ENCODE measurements at regions not wholly inside any gene's neighbourhood (a gene's known extent, or its start where the extent isn't known, plus 50 kb on each side); places are given as distances from the start of the nearest gene placed in this dataset.

DNA sequence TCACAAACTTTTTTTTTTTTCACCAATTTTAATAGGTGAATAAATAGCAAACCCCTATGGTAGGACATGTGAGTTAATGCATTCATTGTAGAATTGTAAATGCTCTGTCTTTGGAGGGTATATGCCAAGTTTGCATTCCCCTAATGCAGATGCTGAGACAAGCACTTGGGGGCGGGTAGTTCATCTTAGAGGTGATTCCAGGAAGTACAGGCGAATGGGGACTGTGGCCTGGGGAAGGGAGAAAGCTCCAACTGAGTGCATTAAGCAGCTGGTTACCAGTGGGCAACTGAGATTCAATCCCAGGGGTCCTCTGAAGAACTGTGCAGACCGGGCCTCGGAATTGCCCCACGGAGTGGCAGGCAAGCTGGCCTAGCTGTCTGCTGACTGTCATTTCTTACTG lies 107.6 kb downstream of the ZNF664 start:
- CTCF ChIA-PET: no interaction called here
- Histone ChIP-seq H3K27ac (ENCODE audit: low read length) (no peak overlapping the region), H3K4me1 (ENCODE audit: control insufficient read depth in 1 of 2, extremely low read depth in 1 of 2, insufficient read depth in 2 of 2, low read length in 2 of 2) (no peaks in the 10 kb centered on the region), H3K36me3 (ENCODE audit: control insufficient read depth in 2 of 2, extremely low read depth in 1 of 2, insufficient read depth in 1 of 2, low read length in 1 of 2) (no peaks in the 10 kb centered on the region), H3K9me3 (no peaks in the 10 kb centered on the region), H3K4me3 (ENCODE audit: control insufficient read depth in 1 of 2, extremely low read depth in 1 of 2, low read length in 1 of 2) (no peak overlapping the region), H3K27me3 (replicated peaks in 1 of 2; ENCODE audit: control insufficient read depth in 2 of 2, extremely low read depth in 1 of 2, insufficient read depth in 2 of 2, low read length in 1 of 2) (peaks cover 0 to 7% of the 10 kb centered on the region in 2 experiments)
- WGBS (ENCODE audit: insufficient coverage): 85% methylated on average over 5 of the region's 5 CpGs
- DNase-seq: no peak
- no peaks in the 10 kb centered on the region for H3K9me3 Mint-ChIP-seq
- ATAC-seq (replicated peaks in 1 of 4): no peak
- peaks cover 0 to 4% of the 10 kb centered on the region in 2 donors for H3K27me3 Mint-ChIP-seq
- H3K27ac Mint-ChIP-seq: no peak overlapping the region
- H3K4me1 Mint-ChIP-seq: no peaks in the 10 kb centered on the region
- POLR2A ChIA-PET: no interaction called here
- no peak overlapping the region for H3K4me3 Mint-ChIP-seq
- no peaks in the 10 kb centered on the region for H3K36me3 Mint-ChIP-seq

DNA sequence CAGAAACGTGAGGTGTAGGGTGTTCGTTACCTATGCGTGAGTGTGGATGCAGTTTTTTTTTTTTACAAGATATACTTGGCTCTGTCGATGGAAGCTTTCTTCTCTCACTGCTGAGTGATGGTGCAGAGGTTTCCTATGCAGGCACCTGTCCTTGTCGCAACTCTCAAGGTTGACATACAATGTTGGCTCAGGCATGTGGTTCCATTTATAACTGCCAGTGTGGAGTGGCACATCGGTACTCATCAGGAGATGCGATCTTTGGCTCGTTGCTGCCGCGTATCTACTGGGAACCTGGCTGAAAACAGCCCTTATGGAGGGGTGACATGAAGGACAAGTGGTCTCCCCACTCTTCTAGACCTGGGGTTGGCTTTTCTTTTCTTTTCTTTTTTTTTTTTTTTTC lies 109.0 kb downstream of the ZNF664 start:
- Mint-ChIP-seq H3K36me3 (no peaks in the 10 kb centered on the region), H3K27me3 (peaks cover 0 to 4% of the 10 kb centered on the region in 2 donors), H3K4me3 (no peak overlapping the region), H3K4me1 (no peaks in the 10 kb centered on the region), H3K9me3 (no peaks in the 10 kb centered on the region), H3K27ac (no peak overlapping the region)
- no peak overlapping the region for H3K27ac ChIP-seq (ENCODE audit: low read length)
- WGBS (ENCODE audit: insufficient coverage): 94% methylated on average over 7 of the region's 10 CpGs
- ChIA-PET CTCF (no interaction called here), POLR2A (no interaction called here)
- H3K36me3 ChIP-seq (ENCODE audit: control insufficient read depth in 2 of 2, extremely low read depth in 1 of 2, insufficient read depth in 1 of 2, low read length in 1 of 2): no peaks in the 10 kb centered on the region
- H3K4me1 ChIP-seq (ENCODE audit: control insufficient read depth in 1 of 2, extremely low read depth in 1 of 2, insufficient read depth in 2 of 2, low read length in 2 of 2): no peaks in the 10 kb centered on the region
- H3K4me3 ChIP-seq (ENCODE audit: control insufficient read depth in 1 of 2, extremely low read depth in 1 of 2, low read length in 1 of 2): no peak overlapping the region
- no peaks in the 10 kb centered on the region for H3K9me3 ChIP-seq
- ATAC-seq (replicated peaks in 1 of 4) (no peak), DNase-seq (no peak)
- H3K27me3 ChIP-seq (replicated peaks in 1 of 2; ENCODE audit: control insufficient read depth in 2 of 2, extremely low read depth in 1 of 2, insufficient read depth in 2 of 2, low read length in 1 of 2): peaks cover 0 to 11% of the 10 kb centered on the region in 2 experiments

DNA sequence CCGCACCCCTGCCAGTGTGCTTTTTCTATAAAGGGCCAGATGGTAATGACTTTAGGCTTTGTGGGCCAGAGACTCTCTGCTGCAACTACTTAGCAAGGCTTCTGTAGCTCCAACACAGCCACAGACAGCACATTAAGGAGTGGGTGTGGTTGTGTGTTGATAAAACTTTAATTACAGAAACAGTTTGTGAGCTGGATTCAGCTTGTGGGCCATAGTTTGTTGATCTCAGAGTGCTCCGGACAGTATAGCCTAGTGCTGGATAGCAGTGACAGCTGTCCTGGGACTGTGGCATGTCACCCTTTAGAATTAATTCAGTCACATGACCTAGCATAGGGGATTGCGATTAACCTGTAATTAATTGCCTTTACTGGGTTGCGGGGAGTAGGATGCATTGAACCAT lies 109.7 kb downstream of the ZNF664 start:
- H3K27ac ChIP-seq (ENCODE audit: low read length): no peak overlapping the region
- H3K27me3 Mint-ChIP-seq: peaks cover 0 to 4% of the 10 kb centered on the region in 2 donors
- no peaks in the 10 kb centered on the region for H3K9me3 ChIP-seq
- H3K36me3 ChIP-seq (ENCODE audit: control insufficient read depth in 2 of 2, extremely low read depth in 1 of 2, insufficient read depth in 1 of 2, low read length in 1 of 2): no peaks in the 10 kb centered on the region
- H3K27me3 ChIP-seq (replicated peaks in 1 of 2; ENCODE audit: control insufficient read depth in 2 of 2, extremely low read depth in 1 of 2, insufficient read depth in 2 of 2, low read length in 1 of 2): peaks cover 0 to 11% of the 10 kb centered on the region in 2 experiments
- WGBS (ENCODE audit: insufficient coverage): 100% methylated on average over 1 of the region's 4 CpGs
- DNase-seq (no peak), ATAC-seq (replicated peaks in 1 of 4) (no peak)
- H3K4me3 ChIP-seq (ENCODE audit: control insufficient read depth in 1 of 2, extremely low read depth in 1 of 2, low read length in 1 of 2): no peak overlapping the region
- no peak overlapping the region for H3K27ac Mint-ChIP-seq
- no peaks in the 10 kb centered on the region for H3K4me1 Mint-ChIP-seq
- no peak overlapping the region for H3K4me3 Mint-ChIP-seq
- ChIA-PET POLR2A (no interaction called here), CTCF (no interaction called here)
- H3K36me3 Mint-ChIP-seq: no peaks in the 10 kb centered on the region
- H3K9me3 Mint-ChIP-seq: no peaks in the 10 kb centered on the region
- H3K4me1 ChIP-seq (ENCODE audit: control insufficient read depth in 1 of 2, extremely low read depth in 1 of 2, insufficient read depth in 2 of 2, low read length in 2 of 2): no peaks in the 10 kb centered on the region

DNA sequence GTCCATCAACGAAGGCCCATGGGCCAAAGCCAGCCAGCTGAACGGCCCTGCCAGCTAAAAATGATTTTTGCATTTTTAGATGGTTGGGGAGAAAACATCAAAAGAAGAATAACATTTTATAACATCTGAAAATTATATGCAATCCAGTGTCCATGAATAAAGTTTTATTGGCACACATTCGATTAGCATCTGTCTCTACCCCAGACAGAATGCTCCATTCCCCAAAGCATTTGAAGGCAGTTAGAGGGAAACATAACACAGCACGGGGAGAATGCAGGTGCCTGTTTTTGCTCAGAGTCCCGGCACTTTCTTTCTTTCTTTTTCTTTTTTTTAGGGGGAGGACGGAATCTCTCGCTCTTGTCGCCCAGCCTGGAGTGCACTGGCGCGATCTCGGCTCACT lies 110.7 kb downstream of the ZNF664 start:
- ATAC-seq (replicated peaks in 1 of 4) (no peak), DNase-seq (no peak)
- ChIA-PET POLR2A (no interaction called here), CTCF (no interaction called here)
- H3K27ac ChIP-seq (ENCODE audit: low read length): no peak overlapping the region
- WGBS (ENCODE audit: insufficient coverage): 33% methylated on average over 2 of the region's 11 CpGs
- no peaks in the 10 kb centered on the region for H3K4me1 Mint-ChIP-seq
- H3K27me3 ChIP-seq (replicated peaks in 1 of 2; ENCODE audit: control insufficient read depth in 2 of 2, extremely low read depth in 1 of 2, insufficient read depth in 2 of 2, low read length in 1 of 2): peaks cover 0 to 11% of the 10 kb centered on the region in 2 experiments
- H3K27ac Mint-ChIP-seq: no peak overlapping the region
- H3K36me3 Mint-ChIP-seq: no peaks in the 10 kb centered on the region
- H3K4me1 ChIP-seq (ENCODE audit: control insufficient read depth in 1 of 2, extremely low read depth in 1 of 2, insufficient read depth in 2 of 2, low read length in 2 of 2): no peaks in the 10 kb centered on the region
- no peak overlapping the region for H3K4me3 Mint-ChIP-seq
- no peaks in the 10 kb centered on the region for H3K36me3 ChIP-seq (ENCODE audit: control insufficient read depth in 2 of 2, extremely low read depth in 1 of 2, insufficient read depth in 1 of 2, low read length in 1 of 2)
- H3K27me3 Mint-ChIP-seq: peaks cover 0 to 4% of the 10 kb centered on the region in 2 donors
- no peak overlapping the region for H3K4me3 ChIP-seq (ENCODE audit: control insufficient read depth in 1 of 2, extremely low read depth in 1 of 2, low read length in 1 of 2)
- H3K9me3 Mint-ChIP-seq: no peaks in the 10 kb centered on the region
- no peaks in the 10 kb centered on the region for H3K9me3 ChIP-seq

DNA sequence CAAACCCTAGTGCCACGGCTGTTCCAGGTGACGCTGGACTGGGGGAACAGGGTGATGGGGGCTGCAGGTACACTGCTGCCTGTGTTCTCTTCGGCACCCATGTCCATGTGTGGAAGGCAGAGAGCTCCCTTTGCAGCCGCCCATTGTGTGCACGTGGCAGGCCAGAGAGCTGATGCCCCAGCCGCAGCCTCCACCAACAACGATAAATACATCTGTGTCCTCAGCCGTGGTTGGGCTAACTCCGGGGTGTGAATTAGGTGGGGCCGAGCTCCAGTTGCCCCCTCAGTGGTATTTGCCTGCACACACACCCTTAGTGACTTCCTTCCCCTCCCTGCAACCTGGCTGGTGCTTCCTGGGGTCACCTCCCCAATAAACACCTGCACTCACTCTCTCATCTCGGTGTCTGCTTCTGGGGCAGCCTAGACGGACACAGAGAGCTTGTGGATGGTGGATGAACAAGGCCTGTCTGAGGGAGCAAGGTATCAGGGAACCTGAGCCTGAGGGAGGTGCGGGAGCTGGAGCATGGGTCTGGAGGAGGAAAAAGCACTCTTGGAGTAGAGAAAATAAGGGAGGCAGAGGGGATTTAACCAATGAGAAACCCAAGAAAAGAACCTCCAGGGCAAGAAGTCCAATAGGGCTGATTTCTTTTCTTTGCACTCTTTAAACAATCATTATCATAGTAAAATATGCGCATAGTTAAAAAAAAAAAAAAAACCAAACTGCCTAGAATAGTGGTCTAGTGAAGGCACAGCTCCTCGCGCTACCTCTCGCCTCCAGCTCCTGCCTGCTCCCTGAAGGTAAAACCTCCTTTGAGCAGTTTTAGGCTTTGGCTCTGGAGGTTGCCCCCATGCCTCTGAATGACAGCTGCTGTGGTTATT lies 112.6 kb downstream of the ZNF664 start:
- peaks cover 0 to 17% of the 10 kb centered on the region in 2 experiments for H3K27me3 ChIP-seq (replicated peaks in 1 of 2; ENCODE audit: control insufficient read depth in 2 of 2, extremely low read depth in 1 of 2, insufficient read depth in 2 of 2, low read length in 1 of 2)
- 80% methylated on average over 7 of the region's 17 CpGs for WGBS (ENCODE audit: insufficient coverage)
- Mint-ChIP-seq H3K36me3 (no peaks in the 10 kb centered on the region), H3K27ac (no peak overlapping the region), H3K27me3 (peaks cover 0 to 4% of the 10 kb centered on the region in 2 donors), H3K4me1 (no peaks in the 10 kb centered on the region), H3K4me3 (no peak overlapping the region), H3K9me3 (no peaks in the 10 kb centered on the region)
- POLR2A ChIA-PET: no interaction called here
- ATAC-seq (replicated peaks in 1 of 4): no peak
- DNase-seq: no peak
- H3K9me3 ChIP-seq: no peaks in the 10 kb centered on the region
- H3K27ac ChIP-seq (ENCODE audit: low read length): no peak overlapping the region
- CTCF ChIA-PET: interaction anchor here in 1 of 2 donors (0.7 kb wide), 1 partner anchor 1186 kb away, joined by 4 read pairs; no protein-coding TSS in a partner anchor
- no peaks in the 10 kb centered on the region for H3K4me1 ChIP-seq (ENCODE audit: control insufficient read depth in 1 of 2, extremely low read depth in 1 of 2, insufficient read depth in 2 of 2, low read length in 2 of 2)
- no peak overlapping the region for H3K4me3 ChIP-seq (ENCODE audit: control insufficient read depth in 1 of 2, extremely low read depth in 1 of 2, low read length in 1 of 2)
- no peaks in the 10 kb centered on the region for H3K36me3 ChIP-seq (ENCODE audit: control insufficient read depth in 2 of 2, extremely low read depth in 1 of 2, insufficient read depth in 1 of 2, low read length in 1 of 2)

DNA sequence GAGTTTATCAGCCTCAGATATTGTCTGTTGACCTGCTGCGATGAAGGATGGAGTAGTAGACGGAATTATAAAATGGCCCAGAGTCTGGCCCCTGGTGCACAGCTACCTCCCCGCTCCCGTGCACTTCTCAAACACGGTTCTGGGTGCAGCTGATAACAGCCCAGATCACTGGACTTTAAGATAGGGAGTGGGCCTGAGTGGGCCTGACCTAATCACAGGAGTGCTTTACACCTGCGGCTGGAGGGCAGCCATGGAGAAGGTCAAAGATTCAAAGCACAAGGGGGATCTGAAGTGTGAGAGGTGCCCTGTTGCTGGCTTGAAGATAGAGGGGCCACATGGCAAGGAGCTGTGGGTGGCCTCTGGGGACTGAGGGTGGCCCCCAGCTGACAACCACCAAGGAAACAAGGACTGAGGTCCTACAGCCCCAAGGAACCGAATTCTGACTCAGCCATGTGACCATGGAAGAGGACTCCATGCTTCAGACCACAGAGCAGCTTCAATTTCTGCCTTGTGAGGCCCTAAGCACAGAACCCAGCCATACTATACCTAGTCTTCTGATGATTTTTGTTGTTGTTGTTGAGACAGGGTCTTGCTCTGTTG lies 113.4 kb downstream of the ZNF664 start:
- WGBS (ENCODE audit: insufficient coverage): 81% methylated on average over 7 of the region's 7 CpGs
- Mint-ChIP-seq H3K9me3 (no peaks in the 10 kb centered on the region), H3K27ac (no peak overlapping the region), H3K27me3 (peaks cover 0 to 4% of the 10 kb centered on the region in 2 donors), H3K4me3 (no peak overlapping the region), H3K36me3 (no peaks in the 10 kb centered on the region), H3K4me1 (no peaks in the 10 kb centered on the region)
- CTCF ChIA-PET: interaction anchor here in 1 of 2 donors (0.6 kb wide), 1 partner anchor 407 kb away, joined by 3 read pairs; no protein-coding TSS in a partner anchor
- POLR2A ChIA-PET: no interaction called here
- no peak for ATAC-seq (replicated peaks in 1 of 4)
- Histone ChIP-seq H3K27ac (ENCODE audit: low read length) (no peak overlapping the region), H3K4me1 (ENCODE audit: control insufficient read depth in 1 of 2, extremely low read depth in 1 of 2, insufficient read depth in 2 of 2, low read length in 2 of 2) (no peaks in the 10 kb centered on the region), H3K9me3 (no peaks in the 10 kb centered on the region), H3K27me3 (replicated peaks in 1 of 2; ENCODE audit: control insufficient read depth in 2 of 2, extremely low read depth in 1 of 2, insufficient read depth in 2 of 2, low read length in 1 of 2) (peaks cover 0 to 17% of the 10 kb centered on the region in 2 experiments), H3K36me3 (ENCODE audit: control insufficient read depth in 2 of 2, extremely low read depth in 1 of 2, insufficient read depth in 1 of 2, low read length in 1 of 2) (no peaks in the 10 kb centered on the region), H3K4me3 (ENCODE audit: control insufficient read depth in 1 of 2, extremely low read depth in 1 of 2, low read length in 1 of 2) (no peak overlapping the region)
- no peak for DNase-seq

Data from T-cell (primary cell).